ENCODE measurements at regions not wholly inside any gene's neighbourhood (a gene's known extent, or its start where the extent isn't known, plus 50 kb on each side); places are given as distances from the start of the nearest gene placed in this dataset.

DNA sequence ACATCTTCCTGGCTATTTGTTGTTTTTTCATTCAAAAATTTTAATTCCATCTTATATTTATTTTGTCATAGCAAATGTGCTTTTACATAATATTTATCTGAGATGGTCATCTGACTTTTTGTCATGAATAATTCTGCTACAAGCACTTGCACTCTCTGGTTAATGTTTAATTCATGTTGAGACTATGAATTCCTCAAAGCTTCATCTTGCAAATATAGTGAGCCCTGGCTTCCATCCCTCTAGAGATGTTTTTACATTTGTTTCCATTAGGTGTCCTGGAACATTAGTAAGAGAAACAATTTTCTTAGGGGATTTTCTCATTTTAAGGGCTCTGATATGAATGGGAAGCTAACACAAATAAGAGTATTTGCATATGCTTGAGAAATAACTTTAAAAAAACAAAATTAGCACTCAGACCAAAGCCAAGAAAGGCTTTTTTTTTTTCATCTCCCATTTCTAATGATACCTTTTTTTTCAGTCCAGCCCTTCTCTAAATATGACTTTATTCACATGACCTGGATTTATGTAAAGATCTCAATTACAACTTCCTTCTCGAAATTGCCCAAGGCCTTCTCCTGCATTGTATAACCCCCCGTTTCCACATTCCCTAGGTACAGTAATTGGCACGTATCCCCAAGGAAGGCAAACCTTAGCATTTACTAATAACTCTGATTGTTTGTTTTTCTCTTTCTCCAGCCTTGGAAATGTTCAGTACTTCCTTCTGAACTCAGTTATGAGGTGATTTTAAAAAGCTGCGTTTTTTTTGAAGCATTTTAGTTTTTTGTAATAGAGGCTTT is 797.0 kb upstream of the GJE1 start:
- DNase-seq (ENCODE audit: low read depth): peak; percentile 47

DNA sequence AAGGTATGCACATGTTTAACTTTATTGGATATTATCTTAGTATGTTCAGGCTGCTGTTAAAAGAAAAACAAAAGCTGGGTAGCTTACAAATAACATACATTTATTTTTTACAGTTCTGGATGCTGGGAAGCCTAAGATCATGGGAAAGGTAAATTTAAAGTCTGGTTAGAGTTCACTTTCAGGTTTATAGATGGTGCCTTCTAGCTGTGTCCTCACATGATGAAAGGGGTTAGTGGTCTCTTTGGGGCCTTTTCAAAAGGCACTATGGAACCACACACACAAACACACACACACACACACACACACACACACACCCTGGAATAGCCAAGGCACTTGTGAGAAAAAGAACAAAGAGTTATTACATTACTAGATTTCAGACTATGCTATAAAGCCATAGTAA is 805.8 kb upstream of the GJE1 start:
- TF ChIP-seq, protein P1, sequence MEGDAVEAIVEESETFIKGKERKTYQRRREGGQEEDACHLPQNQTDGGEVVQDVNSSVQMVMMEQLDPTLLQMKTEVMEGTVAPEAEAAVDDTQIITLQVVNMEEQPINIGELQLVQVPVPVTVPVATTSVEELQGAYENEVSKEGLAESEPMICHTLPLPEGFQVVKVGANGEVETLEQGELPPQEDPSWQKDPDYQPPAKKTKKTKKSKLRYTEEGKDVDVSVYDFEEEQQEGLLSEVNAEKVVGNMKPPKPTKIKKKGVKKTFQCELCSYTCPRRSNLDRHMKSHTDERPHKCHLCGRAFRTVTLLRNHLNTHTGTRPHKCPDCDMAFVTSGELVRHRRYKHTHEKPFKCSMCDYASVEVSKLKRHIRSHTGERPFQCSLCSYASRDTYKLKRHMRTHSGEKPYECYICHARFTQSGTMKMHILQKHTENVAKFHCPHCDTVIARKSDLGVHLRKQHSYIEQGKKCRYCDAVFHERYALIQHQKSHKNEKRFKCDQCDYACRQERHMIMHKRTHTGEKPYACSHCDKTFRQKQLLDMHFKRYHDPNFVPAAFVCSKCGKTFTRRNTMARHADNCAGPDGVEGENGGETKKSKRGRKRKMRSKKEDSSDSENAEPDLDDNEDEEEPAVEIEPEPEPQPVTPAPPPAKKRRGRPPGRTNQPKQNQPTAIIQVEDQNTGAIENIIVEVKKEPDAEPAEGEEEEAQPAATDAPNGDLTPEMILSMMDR (IDR thresholded peaks at IDR 0.05; ENCODE audit: insufficient read depth, low read depth, low read length, missing control alignments): no peak
- peak overlapping the region; percentile 20 for H3K4me3 ChIP-seq (ENCODE audit: low read length)
- DNase-seq (ENCODE audit: low read depth): no peak

More for the DNA sequence above, 797.0 kb upstream of the GJE1 start:
- H3K4me3 ChIP-seq (ENCODE audit: low read length): no peak overlapping the region
- TF ChIP-seq, protein P1 (IDR thresholded peaks at IDR 0.05; ENCODE audit: insufficient read depth, low read depth, low read length, missing control alignments): no peak

DNA sequence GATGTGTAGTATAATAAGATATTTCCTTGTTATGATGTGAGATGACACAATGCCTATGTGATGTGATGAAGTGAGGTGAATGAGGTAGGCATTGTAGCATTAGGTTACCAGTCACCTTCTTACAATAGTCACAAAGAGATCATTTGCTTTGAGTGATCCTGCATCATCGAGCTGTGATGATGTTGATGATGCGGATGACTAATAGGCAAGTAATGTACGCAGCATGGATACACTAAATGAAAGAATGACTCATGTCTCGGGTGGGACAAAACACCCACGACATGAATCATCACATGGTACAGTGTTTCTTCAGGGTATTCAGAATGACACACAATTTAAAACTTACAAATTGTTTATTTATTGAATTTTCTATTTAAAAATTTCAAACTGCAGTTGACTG is 806.3 kb upstream of the GJE1 start:
- DNase-seq (ENCODE audit: low read depth): peak; percentile 99
- H3K4me3 ChIP-seq (ENCODE audit: low read length): peak overlapping the region; percentile 20
- TF ChIP-seq, protein P1 (IDR thresholded peaks at IDR 0.05; ENCODE audit: insufficient read depth, low read depth, low read length, missing control alignments): no peak

DNA sequence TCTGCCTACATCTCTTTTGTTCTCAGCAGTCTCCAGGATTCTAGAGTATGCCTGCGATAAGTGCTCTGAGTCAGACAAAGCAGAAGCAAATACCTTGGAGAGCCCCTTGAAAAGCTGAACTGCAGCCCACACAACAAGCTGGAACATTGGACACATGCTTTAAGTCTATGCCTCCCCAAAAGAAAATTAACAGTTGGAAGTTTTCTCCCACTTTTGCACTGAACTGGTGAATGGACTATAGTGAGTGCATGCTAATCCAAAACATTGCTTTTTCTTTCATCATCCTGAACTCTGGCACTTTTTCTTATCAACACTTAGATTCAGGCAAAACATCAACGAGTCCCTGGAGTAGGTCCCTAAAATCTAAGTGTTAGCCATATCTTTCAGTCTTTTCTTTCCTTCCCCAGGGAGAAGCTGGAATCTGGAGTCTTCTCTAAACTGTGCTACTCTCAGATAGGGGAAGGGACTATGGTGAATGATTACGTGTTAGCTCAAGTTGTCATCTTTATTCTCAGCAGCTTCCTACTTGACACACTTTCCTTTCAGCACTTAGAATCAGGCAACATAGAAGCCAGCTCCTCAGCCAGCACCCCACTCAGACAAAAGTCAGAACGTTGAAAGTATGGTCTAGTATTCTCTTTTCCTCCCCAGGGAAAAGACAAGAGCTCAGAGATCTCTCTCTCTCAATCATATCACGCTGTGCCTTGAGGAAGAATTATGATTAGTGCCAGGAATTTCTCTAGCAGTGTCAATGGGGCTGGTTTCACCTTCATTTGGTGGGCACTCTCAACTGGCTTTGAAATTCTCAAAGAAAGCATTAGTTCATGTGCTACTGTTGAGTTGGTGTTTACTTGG is 811.0 kb upstream of the GJE1 start:
- TF ChIP-seq, protein P1 (IDR thresholded peaks at IDR 0.05; ENCODE audit: insufficient read depth, low read depth, low read length, missing control alignments): no peak
- H3K4me3 ChIP-seq (ENCODE audit: low read length): no peak overlapping the region

DNA sequence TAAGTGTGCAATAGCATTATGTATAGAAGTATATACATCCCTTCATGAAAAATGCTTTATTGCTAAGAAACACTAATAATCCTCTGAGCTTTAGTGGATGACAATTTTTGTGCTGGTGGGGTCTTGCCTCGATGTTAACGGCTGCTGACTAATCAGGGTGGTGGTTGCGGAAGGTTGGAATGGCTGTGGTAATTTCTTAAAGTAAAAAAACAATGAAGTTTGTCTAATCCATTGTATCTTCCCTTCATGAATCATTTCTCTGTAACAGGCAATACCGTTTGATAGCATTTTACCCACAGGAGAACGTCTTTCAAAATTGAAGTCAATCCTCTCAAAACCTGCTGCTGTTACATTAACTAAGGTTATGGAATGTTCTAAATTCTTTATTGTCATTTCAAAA is 816.5 kb upstream of the GJE1 start:
- TF ChIP-seq, protein P1 (IDR thresholded peaks at IDR 0.05; ENCODE audit: insufficient read depth, low read depth, low read length, missing control alignments): no peak
- DNase-seq (ENCODE audit: low read depth): no peak
- H3K4me3 ChIP-seq (ENCODE audit: low read length): no peak overlapping the region

More for the DNA sequence above, 811.0 kb upstream of the GJE1 start:
- DNase-seq (ENCODE audit: low read depth): no peak

DNA sequence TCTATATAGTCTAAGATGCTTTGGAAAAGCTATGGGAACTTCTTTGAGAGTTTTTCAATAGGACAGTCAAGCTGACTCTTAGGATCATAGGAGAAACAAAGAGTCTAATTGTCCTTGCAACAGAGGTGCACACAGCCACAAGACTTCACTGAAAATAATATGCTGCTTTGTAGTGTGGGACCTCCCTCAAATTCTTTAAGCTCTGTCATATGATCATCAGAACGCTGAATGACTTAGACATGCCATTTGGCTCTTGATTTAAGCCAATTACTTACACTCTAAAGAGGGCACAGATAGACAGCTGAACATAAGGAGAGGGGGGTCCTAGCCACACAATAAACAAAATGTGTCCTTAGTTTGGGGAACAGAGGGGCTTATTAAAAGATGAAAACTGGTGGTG is 818.7 kb upstream of the GJE1 start:
- no peak for DNase-seq (ENCODE audit: low read depth)
- TF ChIP-seq, protein P1 (IDR thresholded peaks at IDR 0.05; ENCODE audit: insufficient read depth, low read depth, low read length, missing control alignments): no peak
- H3K4me3 ChIP-seq (ENCODE audit: low read length): no peak overlapping the region

All from epithelial cell of esophagus (primary cell).